ENCODE measurements at regions not wholly inside any gene's neighbourhood (a gene's known extent, or its start where the extent isn't known, plus 50 kb on each side); places are given as distances from the start of the nearest gene placed in this dataset.
"Not testable (repeated sequence)": the region's sequence is repeated elsewhere in the genome, so short reads cannot be mapped to it uniquely, and the experiment has no call there.

- no peak for DNase-seq
These were observed 71.1 kb downstream of the TRAM1L1 start for GRCh38 chr4:117014236-117014635.

- DNase-seq = no peak
These were observed 74.7 kb downstream of the TRAM1L1 start for GRCh38 chr4:117010671-117011070.

GRCh38 chr4:117001077-117001476, 84.3 kb downstream of the TRAM1L1 start:
- DNase-seq = no peak

DNA sequence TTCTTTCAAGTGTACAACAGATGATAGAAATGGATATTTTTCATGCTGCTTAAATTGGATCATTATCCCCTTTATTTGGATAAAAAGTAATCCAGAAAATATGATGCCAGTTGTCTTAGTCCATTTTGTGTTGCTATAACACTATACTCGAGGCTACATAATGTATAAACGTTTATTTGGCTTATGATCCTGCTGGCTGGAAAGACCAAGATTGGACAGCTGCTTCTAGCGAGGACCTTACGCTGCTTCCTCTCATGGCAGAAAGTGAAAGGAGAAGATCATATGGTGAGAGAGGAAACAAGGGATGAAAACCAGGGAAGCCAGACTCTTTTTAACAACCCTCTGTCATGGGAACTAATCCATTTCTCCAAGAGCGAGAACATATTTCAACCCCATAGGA, 102.7 kb downstream of the TRAM1L1 start:
- no peak for DNase-seq

DNA sequence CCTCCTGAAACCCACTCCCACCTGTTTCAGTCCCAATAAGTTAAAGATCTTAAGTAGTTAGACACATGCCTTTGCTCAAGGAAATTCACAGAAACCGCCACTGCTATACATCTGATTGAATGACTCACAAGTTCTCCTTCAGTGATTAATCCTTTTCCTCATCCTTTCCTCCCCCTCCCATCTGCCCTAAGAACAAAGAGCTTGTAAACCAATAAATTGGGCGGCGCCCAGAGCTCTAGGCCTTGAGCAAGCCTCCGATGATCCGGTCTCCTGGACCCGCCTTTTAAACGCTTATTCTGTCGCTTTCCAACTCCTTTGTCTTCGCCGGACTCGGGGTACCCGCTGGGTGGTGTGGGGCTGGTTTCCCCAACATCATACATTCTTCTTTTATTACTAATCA, 104.9 kb downstream of the TRAM1L1 start:
- DNase-seq = not testable (repeated sequence)

DNA sequence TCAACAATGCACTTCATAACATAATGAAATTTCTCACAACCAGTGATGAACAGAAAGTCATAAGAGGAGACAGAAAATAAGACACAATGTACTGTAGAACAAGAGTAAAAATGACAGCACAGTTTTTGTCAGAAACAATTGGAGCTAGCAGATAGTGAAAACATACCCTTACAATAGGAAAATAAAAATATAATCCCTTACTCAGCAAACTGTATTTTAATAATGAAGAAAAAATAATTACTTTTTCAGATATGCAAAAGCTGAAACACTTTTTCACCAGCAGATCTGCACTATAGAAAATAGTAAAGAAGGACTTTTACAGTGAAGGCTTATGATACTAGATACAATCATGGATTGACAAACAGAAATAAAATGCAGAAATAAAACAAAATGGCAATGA, 126.3 kb downstream of the TRAM1L1 start:
- DNase-seq = no peak

DNA sequence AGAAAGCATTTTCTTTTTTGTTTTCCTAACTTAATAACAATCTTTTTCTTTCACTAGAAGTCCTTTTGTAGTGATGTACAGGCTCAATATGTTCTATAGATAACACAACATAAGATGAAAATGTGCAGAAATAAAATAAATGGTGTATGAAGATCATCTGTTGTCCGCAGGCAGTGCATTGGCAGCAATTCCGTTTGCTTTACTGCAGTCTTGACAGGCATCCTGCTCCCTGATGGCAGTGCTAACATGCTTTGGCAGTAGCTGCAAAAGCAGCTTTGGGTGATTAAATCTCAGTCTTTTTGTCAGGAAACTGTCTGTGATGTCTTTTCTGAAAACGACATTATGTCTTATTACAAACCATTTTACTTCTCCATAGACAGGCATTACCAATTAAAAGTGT, 131.4 kb downstream of the TRAM1L1 start:
- DNase-seq = no peak

GRCh38 chr4:116952530-116953136, 132.7 kb downstream of the TRAM1L1 start:
- DNase-seq = no peak

GRCh38 chr4:116949856-116950255, 135.5 kb downstream of the TRAM1L1 start:
- no peak for DNase-seq

GRCh38 chr4:116942315-116942714, 143.1 kb downstream of the TRAM1L1 start:
- no peak for DNase-seq

- no peak for DNase-seq
These were observed 155.0 kb downstream of the TRAM1L1 start for GRCh38 chr4:116930329-116930728.

DNA sequence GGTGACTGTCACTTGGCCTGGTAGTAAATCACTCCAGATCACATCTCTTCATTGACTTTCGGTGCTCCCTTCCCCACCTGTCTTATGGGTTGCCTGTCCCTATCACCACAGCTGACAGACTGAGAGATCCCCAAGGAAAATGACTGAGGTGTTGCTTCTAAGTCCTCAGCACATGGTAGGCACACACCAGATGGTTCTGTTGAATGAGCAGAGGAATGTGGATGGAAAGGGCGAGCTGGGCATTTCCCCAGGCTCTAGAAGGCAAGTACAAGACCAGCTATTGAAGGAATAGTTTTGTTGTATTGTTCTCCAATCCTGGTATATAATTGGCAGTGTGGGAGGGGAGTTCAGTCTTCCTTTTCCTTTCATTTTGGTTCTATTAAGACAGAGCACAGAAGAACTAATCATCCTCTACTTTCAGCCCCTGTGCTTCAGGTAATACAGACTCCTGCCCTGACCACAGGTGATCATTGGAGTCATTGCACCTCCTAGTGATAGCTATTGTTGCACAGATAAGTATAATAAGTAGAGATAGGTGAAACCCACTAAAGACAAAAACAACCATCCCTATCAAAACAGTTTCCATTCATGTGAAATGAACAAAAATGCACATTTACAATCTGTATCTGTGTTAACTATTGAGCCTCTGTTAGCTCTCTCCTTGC, 158.6 kb downstream of the TRAM1L1 start:
- DNase-seq = no peak

DNA sequence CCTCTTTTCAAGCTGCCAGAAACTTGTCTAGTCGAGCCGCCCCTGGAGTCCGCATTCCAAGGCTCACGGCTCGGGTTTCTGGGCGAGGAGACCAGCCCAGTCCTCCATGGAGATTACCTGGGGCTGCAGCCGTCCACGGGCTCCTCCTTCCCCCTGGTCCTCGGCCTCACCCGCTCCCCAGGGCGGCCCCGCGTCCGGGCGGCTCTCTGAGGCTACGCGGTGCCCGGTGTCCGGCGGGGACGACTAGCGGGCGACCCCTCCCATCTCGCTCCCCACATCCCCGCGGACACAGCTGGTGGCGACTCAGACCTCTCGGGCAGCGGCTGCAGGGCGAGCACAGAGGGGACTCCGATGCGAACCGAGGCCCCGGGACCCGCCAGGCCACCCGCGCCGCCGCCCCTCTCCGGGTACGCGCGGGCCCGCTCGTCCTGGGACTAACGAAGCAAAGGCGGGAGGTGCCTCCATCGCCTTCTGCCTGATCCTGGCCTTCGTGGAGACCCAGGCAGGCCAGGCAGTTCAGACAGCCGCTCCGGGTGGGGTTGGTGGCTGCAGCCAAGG, 159.4 kb downstream of the TRAM1L1 start:
- DNase-seq = no peak

- DNase-seq = no peak
These were observed 162.0 kb downstream of the TRAM1L1 start for GRCh38 chr4:116923389-116923788.

- no peak for DNase-seq
These were observed 171.9 kb downstream of the TRAM1L1 start for GRCh38 chr4:116913451-116913850.

- DNase-seq = no peak
These were observed 178.6 kb downstream of the TRAM1L1 start for GRCh38 chr4:116906758-116907157.

DNA sequence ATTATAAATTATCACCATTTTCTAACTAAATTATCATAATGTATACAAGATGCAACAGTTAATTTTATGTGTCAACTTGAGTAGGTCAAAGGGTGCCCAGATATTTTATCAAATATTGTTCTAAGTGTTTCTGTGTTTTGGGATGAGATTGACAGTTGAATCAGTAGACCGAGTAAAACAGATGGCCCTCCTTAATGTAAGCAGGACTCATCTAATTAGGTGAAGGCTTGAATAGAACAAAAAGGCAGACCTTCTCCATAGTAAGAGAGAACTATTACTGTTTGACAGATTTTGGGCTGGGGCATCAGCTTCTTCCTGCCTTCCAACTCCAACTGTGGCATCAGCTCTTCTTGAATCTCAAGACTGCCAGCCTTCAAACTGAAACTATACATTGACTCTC, 185.8 kb downstream of the TRAM1L1 start:
- DNase-seq = no peak

DNA sequence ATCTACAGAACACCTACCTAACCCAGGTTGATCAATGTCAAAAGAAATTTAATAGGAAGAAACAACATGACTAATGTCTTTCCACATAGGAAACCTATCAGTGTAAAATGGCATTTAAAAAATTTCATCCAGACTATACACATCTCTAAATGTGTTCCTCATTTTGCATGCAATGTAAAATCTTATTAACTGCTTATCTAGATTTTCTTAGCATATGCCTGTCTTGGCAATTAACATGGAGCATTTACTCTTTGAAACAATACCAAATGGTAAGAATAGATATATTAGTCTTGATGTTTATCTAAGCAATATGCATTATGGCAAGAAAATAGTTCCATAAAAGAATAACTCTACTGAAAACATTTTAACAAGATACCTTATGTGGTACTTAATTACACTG, 199.8 kb downstream of the TRAM1L1 start:
- DNase-seq = no peak

DNA sequence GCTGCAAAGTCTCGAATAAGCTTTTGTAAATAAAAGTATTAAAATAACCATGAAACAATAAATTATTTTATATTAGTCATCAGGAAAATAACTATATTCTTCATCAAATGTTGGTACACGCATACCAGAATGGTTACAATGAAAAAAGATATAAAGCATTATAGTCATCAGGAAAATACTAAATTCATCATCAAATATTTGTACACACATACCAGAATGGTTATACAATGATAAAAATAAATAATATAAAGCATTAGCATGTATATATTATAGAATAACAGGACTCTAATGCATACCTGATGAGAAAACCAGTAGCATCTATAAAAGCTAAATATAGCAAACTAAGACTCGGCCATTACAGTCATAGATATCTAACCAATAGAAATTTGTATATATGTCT, 202.9 kb downstream of the TRAM1L1 start:
- DNase-seq = no peak

DNA sequence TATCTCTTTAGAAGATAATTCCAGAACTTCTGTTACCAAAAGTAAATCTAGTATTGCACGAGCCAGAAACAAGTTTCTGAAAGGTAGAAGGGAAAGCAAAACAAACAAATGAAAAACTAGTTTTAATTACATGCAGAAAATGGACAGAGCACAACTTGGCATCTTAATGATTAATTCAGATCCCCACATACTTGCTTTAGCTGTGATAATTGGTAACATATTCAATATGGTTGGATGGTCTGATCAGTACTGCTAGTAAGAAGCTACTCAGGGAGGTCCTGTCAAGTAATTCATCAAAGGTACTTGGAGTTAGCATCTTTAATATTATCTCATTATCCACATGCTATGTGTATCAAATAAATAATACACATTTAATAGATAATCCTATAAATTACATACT, 204.3 kb downstream of the TRAM1L1 start:
- DNase-seq = no peak

DNA sequence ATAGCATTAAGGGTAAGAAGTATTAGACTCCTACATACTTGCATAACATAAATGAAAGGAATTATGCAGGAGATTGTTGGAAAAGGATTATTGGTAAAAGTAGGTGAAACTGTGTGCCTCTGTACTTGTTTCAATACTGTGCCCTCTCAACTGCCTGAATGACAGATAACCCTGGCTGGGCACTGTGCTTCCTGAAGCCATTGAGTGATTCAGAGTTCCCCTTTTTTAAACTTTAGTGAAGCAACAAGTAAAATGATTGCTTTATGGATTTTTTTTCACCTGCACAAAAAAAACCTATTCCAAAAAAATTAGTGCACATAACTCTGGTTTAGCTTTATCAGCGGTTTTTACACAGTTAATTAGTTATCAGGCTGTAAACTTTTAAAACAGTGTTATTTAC, 204.8 kb downstream of the TRAM1L1 start:
- DNase-seq = no peak

DNA sequence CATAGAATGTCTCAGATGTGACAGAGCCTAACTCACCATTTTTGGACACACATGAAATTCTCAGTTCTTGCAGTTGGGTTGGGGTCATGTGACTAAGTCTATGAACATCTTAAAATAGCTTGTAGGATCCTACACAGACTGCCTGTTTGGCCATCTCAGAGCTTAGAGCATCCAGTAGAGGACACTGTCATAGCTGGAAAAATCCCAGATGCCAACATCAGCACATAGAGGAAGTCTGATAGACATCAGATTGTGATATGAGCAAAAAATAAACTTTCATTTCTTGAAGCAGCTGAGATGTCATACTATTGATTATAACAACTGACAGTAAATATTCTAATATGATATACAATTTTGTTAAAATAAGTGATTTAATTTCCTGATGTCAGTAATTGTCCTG, 207.1 kb downstream of the TRAM1L1 start:
- no peak for DNase-seq

DNA sequence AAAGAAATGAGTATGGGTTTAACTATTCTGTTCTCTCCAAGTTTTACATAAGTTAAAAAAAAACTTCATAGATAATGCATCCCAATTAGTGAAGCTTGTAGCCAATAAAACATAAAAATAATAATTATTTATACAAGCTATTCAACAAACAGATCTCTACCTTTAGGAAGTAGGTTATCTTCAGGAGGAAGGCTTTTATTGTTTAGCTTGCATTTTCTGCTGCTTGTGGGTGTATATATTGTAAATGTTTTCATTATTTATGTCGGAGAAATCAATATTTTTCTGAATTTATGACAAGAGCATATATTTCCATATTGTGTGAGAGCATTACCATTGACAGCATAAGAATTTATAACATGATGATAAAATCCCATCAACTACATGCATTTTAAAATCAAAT, 208.3 kb downstream of the TRAM1L1 start:
- DNase-seq = no peak

- no peak for DNase-seq
These were observed 212.4 kb downstream of the TRAM1L1 start for GRCh38 chr4:116872941-116873340.

GRCh38 chr4:116872308-116872707, 213.1 kb downstream of the TRAM1L1 start:
- no peak for DNase-seq
